B cell (primary cell): ENCODE measurements at regions not wholly inside any gene's neighbourhood (a gene's known extent, or its start where the extent isn't known, plus 50 kb on each side); places are given as distances from the start of the nearest gene placed in this dataset.

Experiments used
- ATAC-seq: fragments of 200-7000 bp; cut with Tn5 transposase; one replicate; pipeline ENCODE4 v1.10.0; 2021; ENCODE audit warnings: low read depth, mild to moderate bottlenecking, moderate number of reproducible peaks, moderate library complexity
- CTCF ChIA-PET: fragments of 350-600 bp; sonication (Branson Sonifier 250); formaldehyde crosslinking; loops from one replicate; lab custom pipeline; 2021; ENCODE audit warnings: antibody characterized with exemption, inconsistent platforms; lab: Charles Lee
- POLR2A ChIA-PET: fragments of 350-600 bp; sonication (Branson Sonifier 250); formaldehyde crosslinking; loops from one replicate; lab custom pipeline; 2021; ENCODE audit warnings: antibody characterized with exemption; lab: Charles Lee
- DNase-seq: peaks from one replicate; pipeline ENCODE4 v3.0.0; 2013
- H2AFZ ChIP-seq: 2 replicates; pipeline ENCODE4 v1.6.1; 2012; ENCODE audit warnings: mild to moderate bottlenecking, low read depth, low read length; ENCODE audit not compliant: insufficient read depth, poor library complexity, severe bottlenecking
- H3K27ac ChIP-seq, 2 donors: 1 replicate in 1 of 2; 2 replicates in 1 of 2; pipeline ENCODE4 v1.5.1; 2012 to 2013; ENCODE audit warnings: low read length in 2 of 2, mild to moderate bottlenecking in 2 of 2, moderate library complexity in 1 of 2
- H3K27me3 ChIP-seq, 4 experiments: fragments of 200-600 bp in 1 of 4; sonication (generic) in 1 of 4; replicated peaks in 1 of 4; 1 replicate in 2 of 4; 2 replicates in 2 of 4; pipeline versions ENCODE4 v1.6.1 to v1.7.0; 2013 to 2016; ENCODE audit warnings: low read length in 3 of 4, mild to moderate bottlenecking in 2 of 4, mixed read lengths in 1 of 4, moderate library complexity in 1 of 4; ENCODE audit not compliant: insufficient read depth in 4 of 4, control insufficient read depth in 3 of 4; ENCODE audit errors: control extremely low read depth in 1 of 4
- H3K36me3 ChIP-seq, 2 experiments: replicated peaks in 1 of 2; 1 replicate in 1 of 2; 2 replicates in 1 of 2; pipeline versions ENCODE4 v1.6.1 to v1.7.1; 2013; ENCODE audit warnings: low read length in 1 of 2; ENCODE audit not compliant: insufficient read depth in 2 of 2, control insufficient read depth in 1 of 2; ENCODE audit errors: control extremely low read depth in 1 of 2, extremely low read depth in 1 of 2
- H3K4me1 ChIP-seq, 2 donors: fragments of 200-600 bp in 1 of 2; sonication (generic) in 1 of 2; 1 replicate in 1 of 2; 2 replicates in 1 of 2; pipeline versions ENCODE4 v1.5.1 to v1.6.1; 2013 to 2017; ENCODE audit warnings: low read length in 2 of 2; ENCODE audit not compliant: control insufficient read depth in 2 of 2, insufficient read depth in 2 of 2
- H3K4me2 ChIP-seq: replicated peaks from 2 replicates; pipeline ENCODE3; 2012; ENCODE audit warnings: mild to moderate bottlenecking, low read depth, low read length; ENCODE audit not compliant: poor library complexity, severe bottlenecking
- H3K4me3 ChIP-seq, 5 experiments: fragments of 200-600 bp in 1 of 5; sonication (generic) in 1 of 5; 1 replicate in 3 of 5; 2 replicates in 2 of 5; pipeline versions ENCODE4 v1.5.1 to v1.7.0; 2011 to 2016; ENCODE audit warnings: low read length in 4 of 5, mild to moderate bottlenecking in 4 of 5, low read depth in 2 of 5, control low read depth in 1 of 5, moderate library complexity in 1 of 5; ENCODE audit not compliant: insufficient read depth in 1 of 5; ENCODE audit errors: control extremely low read depth in 1 of 5, extremely low read depth in 1 of 5
- H3K79me2 ChIP-seq: fragments of 200-600 bp; sonication (generic); one replicate; pipeline ENCODE4 v1.6.0; 2016; ENCODE audit warnings: low read length; ENCODE audit not compliant: control insufficient read depth, insufficient read depth
- H3K9ac ChIP-seq: fragments of 200-600 bp; sonication (generic); 2 replicates; pipeline ENCODE4 v1.6.1; 2017; ENCODE audit warnings: mild to moderate bottlenecking, low read length, moderate library complexity
- H3K9me3 ChIP-seq, 3 donors: one replicate each; pipeline versions ENCODE4 v1.6.1 to v1.7.1; 2013; ENCODE audit warnings: low read length in 2 of 3; ENCODE audit not compliant: control insufficient read depth in 2 of 3, insufficient read depth in 1 of 3; ENCODE audit errors: control extremely low read depth in 1 of 3
- H4K20me1 ChIP-seq: 2 replicates; pipeline ENCODE4 v1.6.0; 2012; ENCODE audit warnings: mild to moderate bottlenecking, low read length; ENCODE audit not compliant: insufficient read depth, control insufficient read depth, poor library complexity, severe bottlenecking
- H3K27ac Mint-ChIP-seq: one replicate; pipeline ENCODE4 v1.8.0; 2021; ENCODE audit warnings: mixed read lengths
- H3K27me3 Mint-ChIP-seq: one replicate; pipeline ENCODE4 v1.8.0; 2021; ENCODE audit warnings: mixed read lengths
- H3K4me1 Mint-ChIP-seq: one replicate; pipeline ENCODE4 v1.8.0; 2021; ENCODE audit warnings: mixed read lengths
- H3K4me3 Mint-ChIP-seq: one replicate; pipeline ENCODE4 v1.8.0; 2021; ENCODE audit warnings: mixed read lengths
- H3K9me3 Mint-ChIP-seq: one replicate; pipeline ENCODE4 v1.8.0; 2022; ENCODE audit warnings: mixed read lengths; ENCODE audit not compliant: insufficient read depth
- EZH2 ChIP-seq: IDR thresholded peaks from 2 replicates; pipeline ENCODE4 v1.6.1; 2012; ENCODE audit warnings: borderline replicate concordance, low read depth, mild to moderate bottlenecking, moderate library complexity, low read length; ENCODE audit not compliant: insufficient read depth, poor library complexity, severe bottlenecking
- WGBS: methylation state at CpG from one replicate; pipeline ENCODE4 v1.1.5; 2013; ENCODE audit warnings: missing lambda C conversion rate; ENCODE audit not compliant: insufficient coverage; 5-methylcytosine and 5-hydroxymethylcytosine counted together
- intact Hi-C: fragments of 100-400 bp; cut with micrococcal nuclease; formaldehyde crosslinking; loops from one replicate; pipeline ENCODE4 v1.10.0; 2022
- TF ChIP-seq, protein P1 (sequence below): fragments of 200-600 bp; IDR thresholded peaks from one replicate; pipeline ENCODE4 v1.8.0; 2022; ENCODE audit warnings: antibody characterized with exemption, mild to moderate bottlenecking

DNA sequence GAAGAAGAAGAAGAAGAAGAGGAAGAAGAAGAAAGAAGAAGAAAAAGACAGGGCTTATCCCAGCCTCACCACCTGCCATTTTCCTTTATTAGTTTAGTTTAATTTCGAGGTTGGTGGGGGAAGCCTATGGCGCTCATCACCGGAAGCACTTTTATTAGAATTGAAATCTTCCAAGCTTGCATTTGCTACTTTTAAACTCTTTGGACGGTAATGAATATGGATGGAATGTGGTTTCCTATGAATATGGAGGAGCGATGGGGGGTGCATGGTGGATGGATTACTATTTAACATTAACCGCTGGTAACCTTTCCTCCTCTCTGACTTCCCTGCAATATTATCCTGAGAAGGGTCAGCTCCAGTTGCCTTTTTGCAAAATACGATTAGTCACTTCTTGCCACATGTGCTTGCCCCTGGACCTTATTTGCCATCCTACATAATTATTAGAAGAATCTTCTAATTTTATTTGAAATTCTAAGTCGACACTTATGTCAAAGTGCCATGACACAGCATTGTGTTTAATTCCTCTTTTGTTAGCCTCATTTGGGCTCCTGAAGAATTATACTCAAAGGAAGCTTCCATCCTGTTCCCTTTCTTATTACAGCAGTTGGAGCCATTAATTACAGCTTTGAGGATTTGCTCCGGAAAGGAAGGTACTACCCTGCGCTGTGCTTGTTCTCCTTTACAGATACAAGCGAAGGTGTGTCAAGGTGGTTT, 424.5 kb downstream of the VRK1 start:
- no peak for TF ChIP-seq EZH2
- TF ChIP-seq, protein P1, sequence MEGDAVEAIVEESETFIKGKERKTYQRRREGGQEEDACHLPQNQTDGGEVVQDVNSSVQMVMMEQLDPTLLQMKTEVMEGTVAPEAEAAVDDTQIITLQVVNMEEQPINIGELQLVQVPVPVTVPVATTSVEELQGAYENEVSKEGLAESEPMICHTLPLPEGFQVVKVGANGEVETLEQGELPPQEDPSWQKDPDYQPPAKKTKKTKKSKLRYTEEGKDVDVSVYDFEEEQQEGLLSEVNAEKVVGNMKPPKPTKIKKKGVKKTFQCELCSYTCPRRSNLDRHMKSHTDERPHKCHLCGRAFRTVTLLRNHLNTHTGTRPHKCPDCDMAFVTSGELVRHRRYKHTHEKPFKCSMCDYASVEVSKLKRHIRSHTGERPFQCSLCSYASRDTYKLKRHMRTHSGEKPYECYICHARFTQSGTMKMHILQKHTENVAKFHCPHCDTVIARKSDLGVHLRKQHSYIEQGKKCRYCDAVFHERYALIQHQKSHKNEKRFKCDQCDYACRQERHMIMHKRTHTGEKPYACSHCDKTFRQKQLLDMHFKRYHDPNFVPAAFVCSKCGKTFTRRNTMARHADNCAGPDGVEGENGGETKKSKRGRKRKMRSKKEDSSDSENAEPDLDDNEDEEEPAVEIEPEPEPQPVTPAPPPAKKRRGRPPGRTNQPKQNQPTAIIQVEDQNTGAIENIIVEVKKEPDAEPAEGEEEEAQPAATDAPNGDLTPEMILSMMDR, result no peak
- Mint-ChIP-seq H3K4me3 (no peak overlapping the region), H3K9me3 (no peaks in the 10 kb centered on the region), H3K27ac (no peak overlapping the region), H3K27me3 (peaks cover 46% of the 10 kb centered on the region), H3K4me1 (peaks cover 12% of the 10 kb centered on the region)
- H3K9ac ChIP-seq, result no peak overlapping the region
- POLR2A ChIA-PET, result no interaction called here
- WGBS, result 53% methylated on average over 3 of the region's 11 CpGs
- H3K4me1 ChIP-seq, result peaks cover 13 to 15% of the 10 kb centered on the region in 2 donors
- H3K4me2 ChIP-seq, result no peak overlapping the region
- peaks cover 0 to 38% (median 8%) of the 10 kb centered on the region in 4 experiments for H3K27me3 ChIP-seq
- H2AFZ ChIP-seq, result no peak overlapping the region
- H3K4me3 ChIP-seq, result no peak overlapping the region
- intact Hi-C loops, result no loop called here
- no peaks in the 10 kb centered on the region for H4K20me1 ChIP-seq
- CTCF ChIA-PET, result no interaction called here
- ATAC-seq, result no peak
- no peaks in the 10 kb centered on the region for H3K79me2 ChIP-seq
- H3K27ac ChIP-seq, result no peak overlapping the region
- DNase-seq, result no peak
- peaks cover 0 to 5% (median 0%) of the 10 kb centered on the region in 3 donors for H3K9me3 ChIP-seq
- no peaks in the 10 kb centered on the region for H3K36me3 ChIP-seq

DNA sequence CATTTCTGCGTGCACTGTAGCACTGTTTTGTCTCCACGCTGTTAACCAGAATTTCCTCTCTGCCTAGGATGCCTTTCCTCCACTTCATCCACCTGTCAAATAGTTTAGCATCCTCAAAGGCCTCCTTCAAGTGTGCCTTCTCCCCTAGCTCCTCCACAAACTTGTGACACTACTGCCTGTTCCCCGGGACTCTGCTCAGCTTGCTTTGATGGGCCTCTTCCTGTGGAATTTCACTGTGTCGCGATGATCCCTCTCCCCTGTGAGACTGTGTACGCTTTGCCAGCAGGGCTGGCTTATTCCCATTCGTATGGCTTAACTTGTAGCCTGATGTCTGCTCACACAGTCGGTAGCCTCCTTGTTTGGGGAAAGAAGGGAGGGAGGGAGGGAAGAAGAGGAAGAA, 426.8 kb downstream of the VRK1 start:
- Histone ChIP-seq H3K4me1 (peaks cover 7 to 10% of the 10 kb centered on the region in 2 donors), H3K9ac (no peak overlapping the region), H3K79me2 (no peaks in the 10 kb centered on the region), H3K9me3 (peaks cover 0 to 5% (median 0%) of the 10 kb centered on the region in 3 donors), H2AFZ (peak overlapping the region; percentile 12), H3K4me3 (no peak overlapping the region), H3K27me3 (peaks cover 0 to 19% (median 8%) of the 10 kb centered on the region in 4 experiments), H4K20me1 (no peaks in the 10 kb centered on the region), H3K4me2 (no peak overlapping the region), H3K36me3 (no peaks in the 10 kb centered on the region), H3K27ac (no peak overlapping the region)
- no peak overlapping the region for H3K4me3 Mint-ChIP-seq
- CTCF ChIA-PET, result no interaction called here
- TF ChIP-seq, protein P1, result no peak
- no peak for TF ChIP-seq EZH2
- peaks cover 11% of the 10 kb centered on the region for H3K4me1 Mint-ChIP-seq
- no peak for ATAC-seq
- no peak for DNase-seq
- WGBS, result 26% methylated on average over 7 of the region's 8 CpGs
- H3K27ac Mint-ChIP-seq, result no peak overlapping the region
- H3K27me3 Mint-ChIP-seq, result peaks cover 33% of the 10 kb centered on the region
- POLR2A ChIA-PET, result no interaction called here
- intact Hi-C loops, result no loop called here
- no peaks in the 10 kb centered on the region for H3K9me3 Mint-ChIP-seq
